HFFc6 (cell line): ENCODE measurements at regions not wholly inside any gene's neighbourhood (a gene's known extent, or its start where the extent isn't known, plus 50 kb on each side); places are given as distances from the start of the nearest gene placed in this dataset.
A peak's percentile ranks its signal among the peaks of the same experiment; 100 is the strongest.

Experiments
- DNase-seq: peaks from one replicate; pipeline ENCODE4 v3.0.0-alpha.2; 2018
- H3K27ac Mint-ChIP-seq: 2 replicates; pipeline ENCODE4 v1.8.0; 2020; ENCODE audit warnings: mild to moderate bottlenecking, mixed read lengths
- H3K27me3 Mint-ChIP-seq: 2 replicates; pipeline ENCODE4 v1.8.0; 2021; ENCODE audit warnings: mild to moderate bottlenecking, moderate library complexity, mixed read lengths; ENCODE audit not compliant: insufficient read depth
- H3K36me3 Mint-ChIP-seq: 2 replicates; pipeline ENCODE4 v1.8.0; 2021; ENCODE audit warnings: low read depth, mixed read lengths
- H3K4me1 Mint-ChIP-seq: 2 replicates; pipeline ENCODE4 v1.8.0; 2020; ENCODE audit warnings: low read depth, mixed read lengths
- H3K4me3 Mint-ChIP-seq: 2 replicates; pipeline ENCODE4 v1.8.0; 2020; ENCODE audit warnings: mild to moderate bottlenecking, moderate library complexity, mixed read lengths
- H3K9me3 Mint-ChIP-seq: 2 replicates; pipeline ENCODE4 v1.8.0; 2020; ENCODE audit warnings: mild to moderate bottlenecking, mixed read lengths
- CTCF ChIP-seq: fragments of 200-600 bp; sonication (generic); IDR thresholded peaks from 2 replicates; pipeline ENCODE4 v1.5.0; 2021; ENCODE audit warnings: antibody characterized with exemption, mild to moderate bottlenecking

DNA sequence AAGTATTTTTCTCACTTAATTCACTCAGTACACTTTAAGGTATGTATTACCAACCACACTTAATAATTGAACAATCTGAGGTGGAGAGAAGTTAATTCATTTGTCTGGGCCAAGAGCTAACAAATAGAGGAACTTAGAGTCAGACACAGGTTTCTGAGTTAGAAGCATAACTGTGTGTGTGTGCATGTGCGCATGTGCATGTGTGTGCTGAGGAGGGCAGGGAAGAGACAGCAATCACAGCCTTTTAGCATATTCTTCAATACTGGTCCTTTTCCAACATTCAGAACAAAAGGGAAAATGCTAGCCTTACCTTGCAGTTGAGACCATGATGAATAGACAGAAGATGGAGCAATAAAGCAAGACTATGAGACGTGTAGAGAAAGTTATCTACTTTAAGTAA, 136.2 kb upstream of the ATP5MC3 start:
- DNase-seq: no peak
- H3K36me3 Mint-ChIP-seq: no peaks in the 10 kb centered on the region
- H3K27me3 Mint-ChIP-seq: peaks cover 2% of the 10 kb centered on the region; the same call in 1 of the 2 replicates
- no peak overlapping the region for H3K27ac Mint-ChIP-seq
- H3K9me3 Mint-ChIP-seq: no peaks in the 10 kb centered on the region
- no peaks in the 10 kb centered on the region for H3K4me1 Mint-ChIP-seq
- TF ChIP-seq CTCF: no peak
- no peak overlapping the region for H3K4me3 Mint-ChIP-seq

DNA sequence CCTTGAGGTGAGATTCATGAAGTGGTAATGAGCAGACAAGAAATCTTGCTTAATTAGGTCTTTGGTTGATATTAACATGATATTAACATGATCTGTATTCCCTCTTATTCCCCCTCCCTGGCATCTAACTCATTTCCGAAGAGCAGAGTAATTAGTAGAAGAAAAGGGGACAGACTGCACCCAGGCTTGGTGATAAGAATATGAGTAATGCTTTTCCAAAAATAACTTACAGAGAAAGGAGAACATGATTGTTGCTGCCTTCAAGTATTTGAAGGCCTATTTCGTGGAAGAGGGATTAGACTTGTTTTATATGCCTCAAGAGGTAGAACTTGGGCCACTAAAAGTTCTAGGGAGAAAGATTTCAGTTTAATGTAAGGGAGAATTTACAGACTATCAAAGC, 130.6 kb upstream of the ATP5MC3 start:
- H3K9me3 Mint-ChIP-seq: no peaks in the 10 kb centered on the region
- no peak overlapping the region for H3K27ac Mint-ChIP-seq
- H3K4me3 Mint-ChIP-seq: no peak overlapping the region
- no peaks in the 10 kb centered on the region for H3K36me3 Mint-ChIP-seq
- TF ChIP-seq CTCF: no peak
- no peak for DNase-seq
- peaks cover 2% of the 10 kb centered on the region for H3K27me3 Mint-ChIP-seq
- peaks cover 6% of the 10 kb centered on the region for H3K4me1 Mint-ChIP-seq

- Mint-ChIP-seq H3K9me3 (no peaks in the 10 kb centered on the region), H3K4me3 (no peak overlapping the region), H3K36me3 (no peaks in the 10 kb centered on the region), H3K4me1 (peaks cover 6% of the 10 kb centered on the region), H3K27me3 (peaks cover 6% of the 10 kb centered on the region), H3K27ac (no peak overlapping the region)
- no peak for TF ChIP-seq CTCF
- no peak for DNase-seq
Measured at GRCh38 chr2:175310813-175311504, 129.4 kb upstream of the ATP5MC3 start.

DNA sequence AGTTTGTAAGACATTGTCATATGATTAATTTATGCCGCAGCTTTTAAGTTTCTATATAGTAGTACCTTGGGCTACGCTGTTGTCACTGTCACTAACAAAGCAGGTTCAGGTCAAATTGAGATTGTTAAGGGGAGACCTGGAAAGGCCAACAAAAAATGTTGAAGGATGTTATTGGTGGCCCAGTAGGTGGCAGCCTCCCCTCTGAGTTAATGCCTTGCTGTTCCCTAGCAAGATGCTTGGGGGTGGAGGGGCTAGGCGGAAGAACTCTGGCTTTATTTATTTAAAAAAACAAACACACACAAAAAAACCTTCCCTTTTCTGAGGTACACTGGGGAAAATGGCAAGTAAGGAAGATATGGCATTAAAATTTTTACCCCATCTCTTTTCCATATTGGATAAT, 128.3 kb upstream of the ATP5MC3 start:
- H3K4me3 Mint-ChIP-seq: no peak overlapping the region
- H3K9me3 Mint-ChIP-seq: no peaks in the 10 kb centered on the region
- peak; percentile 15 for DNase-seq
- H3K27ac Mint-ChIP-seq: no peak overlapping the region
- peaks cover 6% of the 10 kb centered on the region for H3K4me1 Mint-ChIP-seq
- H3K36me3 Mint-ChIP-seq: no peaks in the 10 kb centered on the region
- TF ChIP-seq CTCF: peak; percentile 73
- H3K27me3 Mint-ChIP-seq: peaks cover 6% of the 10 kb centered on the region

DNA sequence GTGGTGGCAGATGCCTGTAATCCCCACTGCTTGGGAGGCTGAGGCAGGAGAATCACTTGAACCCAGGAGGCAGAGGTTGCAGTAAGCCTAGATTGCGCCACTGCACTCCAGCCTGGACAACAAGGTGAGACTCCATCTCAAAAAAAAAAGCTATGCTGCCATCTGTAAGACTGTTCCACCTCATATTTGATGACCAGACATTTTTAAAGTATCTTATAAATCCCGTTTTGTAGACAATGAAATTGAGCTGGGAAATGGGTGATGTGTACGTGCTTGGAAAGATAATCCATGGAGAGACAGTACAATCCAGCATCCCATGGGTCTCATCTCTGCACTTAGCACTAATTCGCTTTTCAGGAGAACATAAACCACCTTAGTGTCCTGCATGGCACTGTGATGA, 126.5 kb upstream of the ATP5MC3 start:
- peaks cover 6% of the 10 kb centered on the region for H3K27me3 Mint-ChIP-seq
- H3K36me3 Mint-ChIP-seq: no peaks in the 10 kb centered on the region
- H3K27ac Mint-ChIP-seq: no peak overlapping the region
- no peak for TF ChIP-seq CTCF
- no peak overlapping the region for H3K4me3 Mint-ChIP-seq
- DNase-seq: no peak
- H3K9me3 Mint-ChIP-seq: no peaks in the 10 kb centered on the region
- peaks cover 6% of the 10 kb centered on the region for H3K4me1 Mint-ChIP-seq
